ENCODE measurements at regions not wholly inside any gene's neighbourhood (a gene's known extent, or its start where the extent isn't known, plus 50 kb on each side); places are given as distances from the start of the nearest gene placed in this dataset.

GRCh38 chr9:89716559-89716958 is 111.7 kb downstream of the GADD45G start:
- Histone ChIP-seq H3K36me3 (ENCODE audit: insufficient read depth, low read length) (no peaks in the 10 kb centered on the region), H3K4me1 (ENCODE audit: insufficient read depth, low read length, poor library complexity, severe bottlenecking) (no peaks in the 10 kb centered on the region), H3K4me2 (ENCODE audit: low read length) (no peak overlapping the region), H3K27ac (ENCODE audit: low read depth, low read length, poor library complexity, severe bottlenecking) (no peak overlapping the region), H3K79me2 (ENCODE audit: insufficient read depth, low read depth, low read length) (no peaks in the 10 kb centered on the region), H3K4me3 (ENCODE audit: low read depth, low read length, poor library complexity, severe bottlenecking) (no peak overlapping the region), H4K20me1 (ENCODE audit: insufficient read depth, low read length) (no peaks in the 10 kb centered on the region), H2AFZ (ENCODE audit: low read length) (no peak overlapping the region), H3K9me2 (ENCODE audit: insufficient read depth, low read length) (no peaks in the 10 kb centered on the region), H3K9me3 (ENCODE audit: low read length) (no peaks in the 10 kb centered on the region)
- POLR2A ChIA-PET: interaction anchor here (0.7 to 1.0 kb wide), 2 partner anchors 16 to 1043 kb away, joined by 3 to 5 read pairs; no protein-coding TSS in a partner anchor
- intact Hi-C loops (cut with micrococcal nuclease; ENCODE audit: unreplicated experiment): no loop called here
- no TSS peak for BruUV-seq (replicated peaks)
- CTCF ChIA-PET (ENCODE audit: unreplicated experiment): no interaction called here
- TF ChIP-seq EZH2phosphoT487 (IDR thresholded peaks at IDR 0.05; ENCODE audit: borderline replicate concordance, low read depth, low read length): no peak
- peak; percentile 10 for DNase-seq (ENCODE audit: low spot score)

- Histone ChIP-seq H3K4me1 (ENCODE audit: insufficient read depth, low read length, poor library complexity, severe bottlenecking) (no peaks in the 10 kb centered on the region), H3K79me2 (ENCODE audit: insufficient read depth, low read depth, low read length) (no peaks in the 10 kb centered on the region), H3K9me2 (ENCODE audit: insufficient read depth, low read length) (no peaks in the 10 kb centered on the region), H3K36me3 (ENCODE audit: insufficient read depth, low read length) (no peaks in the 10 kb centered on the region), H3K27ac (ENCODE audit: low read depth, low read length, poor library complexity, severe bottlenecking) (no peak overlapping the region), H3K4me2 (ENCODE audit: low read length) (no peak overlapping the region), H2AFZ (ENCODE audit: low read length) (no peak overlapping the region), H4K20me1 (ENCODE audit: insufficient read depth, low read length) (no peaks in the 10 kb centered on the region), H3K9me3 (ENCODE audit: low read length) (no peaks in the 10 kb centered on the region), H3K4me3 (ENCODE audit: low read depth, low read length, poor library complexity, severe bottlenecking) (no peak overlapping the region)
- no peak for TF ChIP-seq EZH2phosphoT487 (IDR thresholded peaks at IDR 0.05; ENCODE audit: borderline replicate concordance, low read depth, low read length)
- TF ChIP-seq CTCF (conservative IDR thresholded peaks at IDR 0.05; ENCODE audit: low read length): no peak
- no peak for DNase-seq (ENCODE audit: low spot score)
- POLR2A ChIA-PET: no interaction called here
- intact Hi-C loops (cut with micrococcal nuclease; ENCODE audit: unreplicated experiment): no loop called here
- BruUV-seq (replicated peaks): no TSS peak
- CTCF ChIA-PET (ENCODE audit: unreplicated experiment): no interaction called here
Measured at GRCh38 chr9:89718176-89718575, 113.4 kb downstream of the GADD45G start.

GRCh38 chr9:89718651-89719050 is 113.8 kb downstream of the GADD45G start:
- CTCF ChIA-PET (ENCODE audit: unreplicated experiment): no interaction called here
- TF ChIP-seq EZH2phosphoT487 (IDR thresholded peaks at IDR 0.05; ENCODE audit: borderline replicate concordance, low read depth, low read length): no peak
- no peak for TF ChIP-seq CTCF (conservative IDR thresholded peaks at IDR 0.05; ENCODE audit: low read length)
- no peak overlapping the region for H2AFZ ChIP-seq (ENCODE audit: low read length)
- H3K4me3 ChIP-seq (ENCODE audit: low read depth, low read length, poor library complexity, severe bottlenecking): no peak overlapping the region
- no peak overlapping the region for H3K27ac ChIP-seq (ENCODE audit: low read depth, low read length, poor library complexity, severe bottlenecking)
- intact Hi-C loops (cut with micrococcal nuclease; ENCODE audit: unreplicated experiment): no loop called here
- H3K9me3 ChIP-seq (ENCODE audit: low read length): no peaks in the 10 kb centered on the region
- no peaks in the 10 kb centered on the region for H3K9me2 ChIP-seq (ENCODE audit: insufficient read depth, low read length)
- H3K4me1 ChIP-seq (ENCODE audit: insufficient read depth, low read length, poor library complexity, severe bottlenecking): no peaks in the 10 kb centered on the region
- no peaks in the 10 kb centered on the region for H3K36me3 ChIP-seq (ENCODE audit: insufficient read depth, low read length)
- H4K20me1 ChIP-seq (ENCODE audit: insufficient read depth, low read length): no peaks in the 10 kb centered on the region
- no TSS peak for BruUV-seq (replicated peaks)
- H3K79me2 ChIP-seq (ENCODE audit: insufficient read depth, low read depth, low read length): no peaks in the 10 kb centered on the region
- H3K4me2 ChIP-seq (ENCODE audit: low read length): no peak overlapping the region
- POLR2A ChIA-PET: interaction anchor here (1.6 kb wide), 1 partner anchor 8 kb away, joined by 3 read pairs; no protein-coding TSS in a partner anchor
- DNase-seq (ENCODE audit: low spot score): no peak

Data from OCI-LY7 (cell line).